Keratinocyte (primary cell): ENCODE measurements at regions not wholly inside any gene's neighbourhood (a gene's known extent, or its start where the extent isn't known, plus 50 kb on each side); places are given as distances from the start of the nearest gene placed in this dataset.

Source experiments
- DNase-seq: peaks from one replicate; pipeline ENCODE4 v3.0.0-alpha.2; 2011; ENCODE audit warnings: low read depth, missing footprints, low spot score
- FAIRE-seq: peaks from 2 replicates; lab custom pipeline; 2011; peaks lifted over from hg19 to GRCh38; lab: Jason Lieb, UNC
- H2AFZ ChIP-seq: 2 replicates; pipeline ENCODE4 v1.6.0; 2012; ENCODE audit warnings: low read length, control low read depth, inconsistent platforms; ENCODE audit not compliant: control insufficient read depth
- H3K27ac ChIP-seq: 2 replicates; pipeline ENCODE4 v1.5.1; 2011; ENCODE audit warnings: low read length; ENCODE audit not compliant: control insufficient read depth, insufficient read depth
- H3K27me3 ChIP-seq: 3 replicates; pipeline ENCODE4 v1.6.0; 2011; ENCODE audit warnings: low read length; ENCODE audit not compliant: control insufficient read depth, insufficient read depth; ENCODE audit errors: extremely low read depth
- H3K36me3 ChIP-seq, 2 experiments: 2 replicates in 1 of 2; 3 replicates in 1 of 2; pipeline ENCODE4 v1.5.1; 2011; ENCODE audit warnings: low read length in 2 of 2, mild to moderate bottlenecking in 1 of 2; ENCODE audit not compliant: control insufficient read depth in 2 of 2, insufficient read depth in 2 of 2; ENCODE audit errors: extremely low read depth in 1 of 2
- H3K4me1 ChIP-seq: 3 replicates; pipeline ENCODE4 v1.5.1; 2011; ENCODE audit warnings: low read length; ENCODE audit not compliant: control insufficient read depth, insufficient read depth; ENCODE audit errors: extremely low read depth
- H3K4me2 ChIP-seq: 3 replicates; pipeline ENCODE4 v1.6.0; 2011; ENCODE audit warnings: low read depth, low read length; ENCODE audit not compliant: control insufficient read depth, insufficient read depth; ENCODE audit errors: extremely low read depth
- H3K4me3 ChIP-seq, 3 experiments: fragments of 200-600 bp in 1 of 3; sonication (generic) in 1 of 3; 2 replicates in 2 of 3; 3 replicates in 1 of 3; pipeline ENCODE4 v1.5.1; 2011 to 2016; ENCODE audit warnings: low read length in 3 of 3, mild to moderate bottlenecking in 3 of 3, control low read depth in 2 of 3, inconsistent platforms in 1 of 3, low read depth in 1 of 3, mixed read lengths in 1 of 3, mixed run types in 1 of 3, moderate library complexity in 1 of 3; ENCODE audit not compliant: control insufficient read depth in 2 of 3, insufficient read depth in 2 of 3; ENCODE audit errors: extremely low read depth in 1 of 3
- H3K79me2 ChIP-seq: 2 replicates; pipeline ENCODE4 v1.6.0; 2012; ENCODE audit warnings: low read length; ENCODE audit not compliant: control insufficient read depth, insufficient read depth
- H3K9ac ChIP-seq: 3 replicates; pipeline ENCODE4 v1.6.0; 2011; ENCODE audit warnings: low read length; ENCODE audit not compliant: control insufficient read depth, insufficient read depth; ENCODE audit errors: extremely low read depth
- H3K9me1 ChIP-seq: 3 replicates; pipeline ENCODE4 v1.6.0; 2011; ENCODE audit warnings: low read length; ENCODE audit not compliant: control insufficient read depth, insufficient read depth; ENCODE audit errors: extremely low read depth
- H3K9me3 ChIP-seq: 2 replicates; pipeline ENCODE4 v1.5.1; 2012; ENCODE audit warnings: low read depth, low read length; ENCODE audit not compliant: control insufficient read depth
- H4K20me1 ChIP-seq: 3 replicates; pipeline ENCODE4 v1.6.0; 2011; ENCODE audit warnings: low read length; ENCODE audit not compliant: control insufficient read depth, insufficient read depth; ENCODE audit errors: extremely low read depth
- CTCF ChIP-seq, 3 experiments: IDR thresholded peaks in 1 of 3; conservative IDR thresholded peaks in 1 of 3; optimal IDR thresholded peaks in 1 of 3; 2 replicates in 2 of 3; 3 replicates in 1 of 3; pipeline versions ENCODE3 to v1.5.1; 2011; ENCODE audit warnings: low read length in 3 of 3, mild to moderate bottlenecking in 3 of 3, moderate library complexity in 2 of 3, control low read depth in 1 of 3, inconsistent platforms in 1 of 3; ENCODE audit not compliant: insufficient read depth in 2 of 3; ENCODE audit errors: extremely low read depth in 1 of 3
- EZH2 ChIP-seq: IDR thresholded peaks from one replicate; pipeline ENCODE4 v1.6.1; 2012; ENCODE audit warnings: inconsistent platforms, mild to moderate bottlenecking, low read length, moderate library complexity
- dilution Hi-C: fragments of 300-500 bp; cut with MboI; formaldehyde crosslinking; loops from one replicate; pipeline ENCODE4 v1.7.0; 2020; ENCODE audit warnings: low sequenced_read_pairs; ENCODE audit not compliant: extremely low pct_ligation_motif_present

GRCh38 chr11:41982276-41982675 is 522.8 kb upstream of the LRRC4C start:
- H3K9ac ChIP-seq: no peak overlapping the region
- H3K9me1 ChIP-seq: no peaks in the 10 kb centered on the region
- TF ChIP-seq CTCF (optimal IDR thresholded peaks at IDR 0.05 in 1 of 3, IDR thresholded peaks at IDR 0.05 in 1 of 3, conservative IDR thresholded peaks at IDR 0.05 in 1 of 3; ENCODE audit: extremely low read depth in 1 of 3, insufficient read depth in 2 of 3, low read length in 3 of 3) (no peak), EZH2 (no peak)
- no peak overlapping the region for H2AFZ ChIP-seq
- H4K20me1 ChIP-seq: no peaks in the 10 kb centered on the region
- H3K4me2 ChIP-seq: no peak overlapping the region
- no peaks in the 10 kb centered on the region for H3K79me2 ChIP-seq
- no peak for DNase-seq
- dilution Hi-C loops: no loop called here
- H3K36me3 ChIP-seq: no peaks in the 10 kb centered on the region
- no peak for FAIRE-seq
- no peak overlapping the region for H3K4me3 ChIP-seq
- H3K9me3 ChIP-seq: peaks cover 3% of the 10 kb centered on the region
- no peaks in the 10 kb centered on the region for H3K27me3 ChIP-seq
- H3K4me1 ChIP-seq: no peaks in the 10 kb centered on the region
- H3K27ac ChIP-seq: no peak overlapping the region

GRCh38 chr11:41982975-41983374 is 523.5 kb upstream of the LRRC4C start:
- no peaks in the 10 kb centered on the region for H4K20me1 ChIP-seq
- H3K9me3 ChIP-seq: peaks cover 3% of the 10 kb centered on the region
- TF ChIP-seq CTCF (optimal IDR thresholded peaks at IDR 0.05 in 1 of 3, IDR thresholded peaks at IDR 0.05 in 1 of 3, conservative IDR thresholded peaks at IDR 0.05 in 1 of 3; ENCODE audit: extremely low read depth in 1 of 3, insufficient read depth in 2 of 3, low read length in 3 of 3): no peak
- TF ChIP-seq EZH2: no peak
- no peak overlapping the region for H3K4me3 ChIP-seq
- FAIRE-seq (no peak), DNase-seq (no peak)
- H3K79me2 ChIP-seq: no peaks in the 10 kb centered on the region
- no peaks in the 10 kb centered on the region for H3K4me1 ChIP-seq
- no peaks in the 10 kb centered on the region for H3K27me3 ChIP-seq
- H3K36me3 ChIP-seq: no peaks in the 10 kb centered on the region
- no peak overlapping the region for H3K4me2 ChIP-seq
- H2AFZ ChIP-seq: no peak overlapping the region
- no peak overlapping the region for H3K9ac ChIP-seq
- no peaks in the 10 kb centered on the region for H3K9me1 ChIP-seq
- dilution Hi-C loops: no loop called here
- no peak overlapping the region for H3K27ac ChIP-seq
